Nucleus accumbens (tissue), 56 donors: ENCODE measurements at regions not wholly inside any gene's neighbourhood (a gene's known extent, or its start where the extent isn't known, plus 50 kb on each side); places are given as distances from the start of the nearest gene placed in this dataset.

ENCODE experiments used
- DNase-seq, 56 donors: peaks; one replicate each; lab custom pipeline; 2025; lab: John Stamatoyannopoulos, UW

DNA sequence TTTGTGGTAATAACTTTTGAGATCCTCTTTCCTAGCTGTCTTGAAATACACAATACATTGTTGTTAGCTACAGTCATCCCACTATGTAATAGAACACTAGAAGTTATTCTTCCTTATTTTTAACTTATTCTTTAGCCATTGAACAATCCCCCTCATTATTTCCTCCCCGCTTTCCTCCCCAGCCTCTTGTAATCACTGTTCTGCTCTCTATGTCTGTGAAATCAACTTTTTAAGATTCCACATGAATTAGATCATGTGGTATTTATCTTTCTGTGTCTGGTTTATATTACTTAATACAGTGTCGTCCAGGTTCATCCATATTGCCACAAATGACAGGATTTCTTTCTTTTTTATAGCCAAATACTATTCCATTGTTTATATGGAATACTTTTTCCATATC lies 72.9 kb downstream of the SLC10A2 start:
- DNase-seq, result no peak

DNA sequence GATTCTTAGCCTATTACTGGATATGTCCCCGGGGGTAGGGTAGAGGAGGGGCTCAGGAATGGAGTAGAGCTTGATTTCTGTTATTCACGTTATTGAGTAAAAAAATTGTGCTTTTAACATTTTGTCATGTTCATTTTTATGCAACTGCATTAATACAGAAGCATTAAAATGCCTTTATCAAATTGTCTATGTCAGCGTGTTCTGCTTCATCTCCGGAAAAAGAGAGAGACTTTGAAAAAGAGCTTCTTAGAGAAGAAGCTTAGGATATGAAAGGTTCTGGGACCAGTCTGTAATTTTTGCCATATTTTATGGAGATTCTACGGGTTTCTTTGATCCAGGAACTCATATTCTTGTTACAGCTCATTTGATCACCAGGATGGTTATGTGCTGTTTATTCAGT lies 82.0 kb downstream of the SLC10A2 start:
- DNase-seq, result no peak

DNA sequence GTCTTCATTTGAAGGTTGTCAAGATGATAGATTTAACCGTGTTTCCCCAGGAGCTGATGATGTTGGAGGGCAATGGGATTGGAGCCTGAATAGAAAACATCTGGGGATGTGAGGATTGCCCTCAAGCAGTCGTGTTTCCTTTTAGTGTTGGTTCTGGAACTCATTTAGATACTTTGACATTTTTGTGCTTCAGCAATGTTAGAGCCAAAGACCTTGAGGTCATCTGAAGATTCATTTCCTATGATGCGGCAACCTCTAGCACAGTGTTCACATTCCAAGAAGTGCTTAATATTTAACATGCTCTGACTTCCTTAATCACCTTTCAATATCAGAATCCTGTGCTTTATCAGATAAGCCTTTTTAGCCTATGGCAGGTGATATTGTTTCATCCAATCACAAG lies 82.7 kb downstream of the SLC10A2 start:
- DNase-seq, result no peak

DNA sequence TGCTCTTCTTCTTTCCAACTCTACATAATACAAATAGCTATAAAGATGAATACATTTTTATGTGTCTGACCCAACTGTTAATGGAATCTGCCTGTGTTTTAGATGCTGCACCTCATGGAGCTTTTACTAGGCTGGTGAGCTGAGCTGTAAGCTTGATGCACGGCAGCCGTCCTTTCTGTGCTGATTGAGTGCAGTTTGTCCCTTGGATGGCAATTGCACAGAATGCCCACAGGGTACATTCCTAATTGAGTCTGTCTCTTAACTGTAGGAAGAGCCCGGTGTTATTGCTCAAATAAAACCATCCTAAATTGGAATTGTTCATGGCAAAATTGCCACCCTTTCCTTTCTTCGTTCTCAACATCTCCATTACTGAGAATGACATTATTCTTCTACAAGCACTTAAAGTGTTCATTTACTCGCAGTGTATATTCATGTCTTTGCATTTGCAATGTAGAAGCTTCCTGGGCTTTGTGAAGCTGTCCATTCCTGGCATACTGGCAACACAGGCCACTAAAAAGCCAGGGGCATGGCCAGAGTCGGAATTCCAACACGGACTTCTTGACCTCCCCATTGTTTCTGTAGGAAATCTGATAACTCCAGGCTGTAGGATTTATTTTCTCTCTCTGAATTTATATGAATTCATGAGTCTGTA lies 85.8 kb downstream of the SLC10A2 start:
- no peak for DNase-seq

DNA sequence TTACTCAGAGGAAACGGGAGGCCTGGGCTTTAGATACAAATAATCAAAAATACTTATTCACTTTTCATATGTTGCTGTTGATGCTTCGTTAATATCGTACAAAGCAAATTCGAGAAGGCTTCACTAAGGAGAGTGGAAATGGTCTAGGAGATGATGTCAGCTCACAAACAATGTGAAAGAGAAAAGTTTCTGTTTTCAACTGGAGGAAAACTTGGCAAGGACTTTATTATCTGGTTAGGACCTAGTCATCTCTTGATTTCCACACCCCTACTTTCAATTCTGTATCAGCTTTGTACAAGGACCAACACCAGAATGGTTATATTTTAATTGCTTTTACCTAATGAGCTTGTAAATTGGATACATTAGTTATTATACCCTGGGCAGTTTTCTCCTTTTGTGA lies 88.0 kb downstream of the SLC10A2 start:
- no peak for DNase-seq

DNA sequence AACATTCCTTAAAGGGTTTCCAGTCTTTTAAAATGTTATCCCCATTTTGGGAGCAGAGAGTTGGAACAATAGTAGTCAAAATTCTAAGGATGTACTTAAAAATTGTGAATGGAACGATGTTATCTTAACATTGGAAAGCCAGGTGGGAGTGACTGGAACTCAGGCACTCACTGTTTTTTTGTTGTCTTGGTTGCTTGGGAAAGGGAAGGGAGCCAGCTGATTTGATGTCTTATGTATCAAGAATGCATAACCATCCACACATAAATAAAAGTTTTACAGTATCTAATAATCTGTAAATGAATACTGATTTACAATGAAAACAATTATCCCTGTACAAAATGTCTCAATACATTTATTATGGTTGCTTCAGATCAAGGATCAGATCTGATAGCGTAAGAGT lies 88.7 kb downstream of the SLC10A2 start:
- no peak for DNase-seq

DNA sequence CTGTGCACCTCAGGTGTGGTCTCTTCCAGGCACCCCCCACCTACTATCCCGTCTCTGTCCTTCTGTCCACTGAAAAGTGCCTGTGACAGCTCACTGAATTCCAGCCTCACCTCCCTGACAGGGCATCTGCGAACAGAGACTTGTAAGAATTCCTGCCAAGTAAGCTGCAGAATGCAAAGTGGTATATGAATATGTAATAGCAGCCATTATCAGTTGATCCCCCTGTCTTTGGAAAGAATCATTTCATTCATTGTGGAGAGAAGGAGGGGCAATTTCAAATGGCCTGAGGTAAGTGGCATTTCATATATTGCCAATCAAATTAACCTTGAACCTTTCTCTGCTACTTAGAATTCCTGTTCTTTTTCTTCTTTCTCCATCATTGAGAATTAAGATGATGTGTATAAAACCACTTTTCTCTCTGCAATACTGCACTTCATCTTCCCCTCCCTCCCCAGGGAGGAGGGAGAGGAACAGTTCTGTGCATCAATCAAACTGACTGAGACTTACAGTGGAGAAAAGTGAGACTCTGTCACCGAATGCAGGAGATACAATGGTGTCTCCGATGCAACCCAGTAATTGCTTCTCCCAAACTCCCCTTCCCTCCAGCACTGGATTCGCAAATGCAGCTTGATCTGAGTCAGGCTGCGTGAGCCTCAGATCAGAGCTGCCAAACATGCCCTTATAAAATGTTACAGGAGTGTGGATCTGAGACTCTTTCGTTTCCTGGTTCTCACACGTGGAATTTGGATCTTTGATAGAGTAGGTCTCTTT lies 91.7 kb downstream of the SLC10A2 start:
- DNase-seq, result no peak

DNA sequence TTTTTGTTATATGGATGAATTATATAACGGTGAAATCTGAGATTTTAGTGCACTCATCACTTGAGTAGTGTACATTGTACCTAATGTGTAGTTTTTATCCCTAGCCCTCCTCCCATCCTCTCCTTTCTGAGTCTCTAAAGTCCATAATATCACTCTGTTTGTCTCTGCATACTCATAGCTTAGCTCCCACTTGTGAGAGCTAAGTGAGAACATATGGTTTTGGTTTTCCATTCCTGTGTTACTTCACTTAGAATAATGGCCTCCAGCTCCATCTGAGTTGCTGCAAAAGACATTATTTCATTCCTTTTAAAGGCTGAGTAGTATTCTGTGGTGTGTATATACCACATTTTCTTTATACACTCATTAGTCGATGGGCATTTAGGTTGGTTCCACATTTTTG lies 94.0 kb downstream of the SLC10A2 start:
- no peak for DNase-seq

DNA sequence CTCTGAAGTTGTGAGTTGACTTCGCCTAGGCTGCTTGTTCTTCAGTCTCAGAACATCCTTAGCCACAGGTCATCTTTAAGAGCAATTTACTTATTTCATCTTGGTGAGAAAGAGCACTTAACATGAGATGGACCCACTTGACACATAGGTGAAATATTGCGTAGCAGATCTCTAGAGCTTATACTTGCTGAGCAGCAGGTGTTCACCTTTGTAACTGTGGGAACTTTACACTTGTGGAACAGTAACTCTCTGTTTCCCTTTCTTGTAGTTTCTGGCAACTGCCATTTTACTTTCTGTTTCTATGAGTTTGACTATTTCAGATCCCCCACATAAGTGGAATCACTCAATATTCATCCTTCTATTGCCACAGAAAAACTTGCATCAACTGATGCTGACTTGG lies 95.7 kb downstream of the SLC10A2 start:
- no peak for DNase-seq

DNA sequence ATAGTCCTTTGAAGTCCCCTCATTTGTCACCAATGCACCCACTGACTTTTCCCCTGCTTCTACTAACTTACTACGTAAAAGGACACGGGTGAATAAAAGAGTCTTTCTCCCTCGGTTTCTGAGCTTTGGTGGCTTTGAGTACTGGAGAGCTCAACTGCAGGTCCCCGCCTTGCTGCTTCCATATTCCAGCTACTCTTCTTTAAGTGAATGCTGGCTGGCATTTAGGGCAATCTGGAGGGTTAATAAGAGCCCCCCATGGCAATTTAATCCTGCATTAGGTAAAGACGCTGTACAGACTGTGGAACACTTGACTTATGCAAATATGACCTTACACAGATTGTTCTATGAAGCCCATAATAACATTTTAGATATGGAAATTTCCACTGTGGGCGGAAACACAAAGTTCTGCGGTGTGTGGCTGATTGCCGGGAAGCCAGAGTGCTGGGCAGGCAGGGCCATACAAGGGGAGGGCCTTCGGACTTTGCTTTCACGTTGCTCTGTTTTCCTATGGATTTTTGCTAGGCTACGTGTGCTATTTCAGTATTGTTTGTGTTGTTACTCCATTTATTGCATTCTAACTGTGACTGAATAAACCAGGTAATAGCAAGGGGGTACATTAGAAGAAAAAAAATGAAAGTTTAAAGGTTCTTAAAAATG lies 97.5 kb downstream of the SLC10A2 start:
- no peak for DNase-seq

DNA sequence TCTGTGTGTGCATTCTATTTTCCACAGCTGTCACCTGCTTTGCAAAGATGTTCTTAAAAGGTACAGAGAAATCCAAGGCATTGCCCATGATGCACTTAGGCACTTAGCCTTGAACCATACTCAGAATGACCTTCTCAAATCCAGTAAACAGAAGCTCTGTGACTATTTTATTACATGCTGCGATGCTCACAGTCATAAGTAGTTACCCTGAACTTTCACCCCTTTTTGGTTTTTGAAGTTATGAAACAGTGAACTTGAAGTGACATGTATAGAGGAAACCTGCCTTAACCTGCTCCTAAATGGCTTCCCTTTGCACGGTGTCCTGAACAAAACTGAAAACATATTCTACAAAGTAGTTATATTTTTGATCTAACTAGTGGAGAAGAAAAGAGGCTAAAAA lies 100.4 kb downstream of the SLC10A2 start:
- no peak for DNase-seq

DNA sequence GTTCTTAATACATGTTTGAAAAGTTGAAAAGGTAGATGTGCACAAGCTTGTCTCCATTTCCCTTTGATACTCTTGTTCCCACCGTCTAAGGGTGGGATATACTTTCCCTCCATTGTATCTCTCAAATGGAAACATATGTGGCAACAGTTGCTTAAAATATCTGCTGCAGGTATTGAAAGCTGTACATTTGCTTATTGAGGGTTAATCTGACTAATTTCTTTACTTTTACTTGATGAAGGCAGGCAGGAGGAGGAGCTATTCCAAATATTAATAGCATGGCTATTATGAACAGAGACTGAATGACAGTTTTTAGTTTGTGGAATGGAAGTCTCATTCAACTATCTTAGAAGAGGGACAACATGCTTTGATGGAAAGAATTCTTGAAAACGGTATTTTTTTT lies 103.8 kb downstream of the SLC10A2 start:
- no peak for DNase-seq

DNA sequence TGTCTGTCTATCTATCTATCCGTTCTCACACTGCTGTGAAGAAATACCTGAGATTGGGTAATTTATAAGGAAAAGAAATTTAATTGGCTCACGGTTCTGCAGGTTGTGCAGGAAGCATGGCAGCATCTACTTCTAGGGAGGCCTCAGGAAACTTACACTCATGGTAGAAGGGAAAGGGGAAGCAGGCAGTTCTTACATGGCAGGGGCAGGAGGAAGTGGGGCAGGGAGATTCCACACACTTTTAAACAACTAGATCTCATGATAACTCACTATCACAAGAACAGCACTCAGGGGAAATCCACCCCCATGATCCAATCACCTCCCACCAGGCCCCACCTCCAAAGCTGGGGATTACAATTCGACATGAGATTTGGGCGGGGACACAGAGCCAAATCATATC lies 105.3 kb downstream of the SLC10A2 start:
- DNase-seq, result no peak

DNA sequence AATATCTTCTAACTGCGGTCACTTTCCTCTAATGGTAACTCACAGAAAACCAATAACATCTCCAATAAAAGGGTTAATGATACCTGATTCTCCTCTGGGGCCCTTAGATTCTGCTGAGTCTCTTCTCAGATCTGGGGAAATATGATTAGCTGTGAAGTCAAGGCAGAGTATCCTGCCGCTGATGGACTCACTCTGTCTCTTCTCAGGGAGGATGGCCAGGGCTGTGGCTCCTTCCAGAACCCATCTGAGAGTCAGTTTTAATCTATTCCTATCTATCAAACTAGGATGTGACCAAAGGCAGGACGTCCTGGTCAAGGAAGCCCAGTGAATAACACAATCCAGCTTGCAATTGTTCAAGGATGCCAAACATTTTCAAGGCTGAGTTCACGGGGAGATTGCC lies 109.8 kb downstream of the SLC10A2 start:
- DNase-seq, result no peak

DNA sequence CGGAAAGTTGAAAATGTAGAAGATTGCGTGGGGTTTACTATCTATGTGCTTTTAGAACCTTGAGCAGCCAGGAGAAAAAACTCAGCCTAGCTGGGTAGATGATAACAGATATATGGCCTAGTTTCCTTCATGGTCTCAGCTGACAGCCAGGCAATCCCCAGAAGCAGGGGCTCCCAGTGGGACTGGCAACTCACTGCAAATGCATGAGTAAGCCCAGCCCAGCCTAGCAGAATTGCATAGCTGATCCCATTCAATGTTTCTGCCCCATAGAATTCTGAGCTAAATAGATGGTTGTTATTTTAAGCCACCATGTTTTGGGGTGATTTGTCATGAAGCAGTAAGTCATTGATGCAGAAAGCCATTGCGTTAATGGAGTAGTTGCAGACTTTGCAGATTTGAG lies 108.5 kb downstream of the ERCC5 start:
- DNase-seq, result no peak

DNA sequence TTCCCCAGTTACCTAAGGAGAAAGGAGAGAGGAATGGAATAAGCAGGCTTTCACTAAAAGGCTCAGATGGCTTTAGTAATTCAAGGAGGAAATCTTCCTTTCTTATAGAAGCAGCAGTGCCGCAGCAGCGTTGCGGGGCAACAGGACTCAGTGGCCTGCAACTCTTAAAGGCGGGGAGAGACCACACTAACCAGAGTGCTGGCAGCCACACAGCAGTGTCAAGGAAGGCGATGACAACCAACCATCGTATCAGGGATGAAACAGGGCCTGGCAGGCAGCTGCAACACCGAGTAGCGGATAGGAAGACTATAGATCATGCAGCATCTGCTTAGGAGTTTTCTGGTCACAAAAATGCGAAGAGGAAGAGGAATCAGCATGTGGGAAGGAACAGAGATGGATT lies 106.0 kb downstream of the ERCC5 start:
- DNase-seq, result no peak

DNA sequence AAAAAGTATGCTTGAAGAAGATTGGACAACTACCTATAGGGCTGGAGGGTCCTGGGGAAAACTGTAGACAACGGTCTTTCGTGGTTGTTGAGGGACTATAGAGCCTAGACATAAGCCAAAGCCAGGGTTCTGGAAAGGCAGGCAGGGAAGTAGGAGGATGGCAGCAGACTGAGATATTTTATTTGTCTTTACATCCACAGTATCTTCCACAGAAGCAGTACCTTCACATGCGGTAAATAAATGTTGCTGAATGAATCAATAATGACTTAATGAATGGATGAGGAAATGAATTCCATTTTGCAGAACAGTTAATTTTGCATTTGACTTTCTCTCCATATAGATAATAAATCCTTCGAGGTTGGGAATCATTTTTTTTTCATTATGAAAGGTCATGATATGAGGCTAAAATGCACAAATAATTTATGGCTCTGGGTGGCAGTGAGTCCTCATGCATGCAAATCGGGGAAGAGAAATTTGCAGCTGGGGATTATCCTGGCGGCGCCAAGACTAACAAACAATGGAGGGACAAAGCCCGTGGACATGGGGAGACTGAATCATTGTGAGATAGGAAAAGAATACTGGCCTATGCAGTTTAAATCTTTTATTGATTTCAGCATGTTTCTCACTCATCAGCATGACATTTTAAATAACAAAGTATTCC lies 102.0 kb downstream of the ERCC5 start:
- peak in 51 of 56 donors; percentile 2 to 82 (median 60) for DNase-seq

DNA sequence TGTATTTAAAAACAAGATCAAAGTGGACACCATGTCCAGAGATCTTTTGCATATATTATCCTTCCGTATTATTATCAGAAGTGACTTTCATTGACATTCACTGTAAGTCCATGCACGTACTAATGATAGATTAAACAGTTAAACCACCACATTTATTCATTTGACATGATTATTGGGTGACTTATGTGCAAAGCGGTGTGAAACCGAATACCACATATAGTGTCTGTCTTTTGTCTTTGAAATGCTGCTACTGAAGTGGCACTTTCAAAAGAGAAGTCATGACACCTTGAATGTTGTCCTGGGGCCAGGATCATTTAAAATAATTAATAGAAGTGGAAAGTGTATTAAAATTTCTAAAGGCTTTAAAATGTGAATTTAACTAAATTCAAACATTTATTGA lies 100.1 kb downstream of the ERCC5 start:
- no peak for DNase-seq

DNA sequence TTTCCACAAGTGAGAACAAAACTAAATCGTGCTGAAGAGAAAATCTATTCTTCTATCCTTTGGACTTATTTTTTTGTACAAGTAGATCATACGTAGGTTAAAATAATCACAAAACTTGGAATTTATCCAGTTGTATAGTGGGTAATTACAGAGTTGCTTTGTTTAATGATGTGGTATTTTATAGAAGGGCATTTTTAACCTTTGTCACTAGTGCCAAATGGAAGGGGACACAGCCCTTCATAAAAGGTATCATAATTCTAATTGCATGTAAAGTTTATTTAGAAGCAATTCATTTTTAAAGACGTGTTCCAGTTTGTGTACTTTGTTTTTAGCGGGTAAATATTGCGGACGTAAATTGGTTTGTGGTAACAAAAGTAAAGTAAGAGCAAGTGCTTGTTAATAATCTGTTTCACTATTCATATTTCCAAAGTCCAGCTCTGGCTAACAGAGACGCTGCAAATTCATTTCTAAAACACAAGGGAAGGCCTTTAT lies 99.5 kb downstream of the ERCC5 start:
- DNase-seq, result no peak

DNA sequence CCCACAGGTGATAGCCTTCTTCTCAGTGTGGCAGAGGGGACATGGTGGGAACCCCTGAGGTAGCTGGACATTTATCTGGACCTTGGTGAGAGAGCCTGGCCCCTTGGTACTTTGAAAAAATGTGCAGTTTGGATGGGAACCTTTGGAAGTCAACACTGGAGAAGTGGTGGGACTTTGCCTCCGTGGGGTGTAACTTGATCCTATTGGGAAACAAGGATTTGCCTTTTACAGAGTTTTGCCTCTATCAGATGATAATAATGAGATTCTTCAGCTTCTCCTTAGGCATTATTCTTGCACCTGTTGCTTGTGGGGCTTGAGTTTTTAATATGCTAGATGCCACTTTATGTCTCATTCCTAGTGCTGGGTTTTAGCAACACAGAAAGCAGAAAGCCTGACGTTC lies 99.0 kb downstream of the ERCC5 start:
- DNase-seq, result no peak

DNA sequence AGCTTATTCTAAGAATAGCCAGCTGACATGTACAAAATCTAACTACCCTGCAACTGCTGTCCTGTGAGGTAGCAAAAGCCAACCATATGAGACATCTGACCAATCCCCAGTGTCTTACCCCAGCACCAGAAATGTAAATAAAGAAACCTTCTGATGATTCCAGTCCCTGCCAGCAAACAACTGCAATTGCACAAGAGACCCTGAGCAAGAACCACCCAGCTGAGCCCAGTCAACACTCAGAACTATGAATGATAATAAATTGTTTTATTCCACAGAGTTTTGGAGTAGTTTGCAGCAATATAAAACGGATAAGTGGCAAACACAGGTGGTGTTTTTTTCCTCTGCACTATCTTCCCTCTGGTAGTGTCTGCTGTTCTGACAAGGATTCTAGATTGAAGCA lies 94.9 kb downstream of the ERCC5 start:
- no peak for DNase-seq
